C4-2B (cell line): ENCODE measurements at regions not wholly inside any gene's neighbourhood (a gene's known extent, or its start where the extent isn't known, plus 50 kb on each side); places are given as distances from the start of the nearest gene placed in this dataset.

Experiments used
- CTCF ChIP-seq: fragments of 450-650 bp; conservative IDR thresholded peaks from 2 replicates; pipeline ENCODE4 v1.5.1; 2017; ENCODE audit warnings: mild to moderate bottlenecking
- ZFX ChIP-seq: fragments of 450-650 bp; IDR thresholded peaks from 2 replicates; pipeline ENCODE4 v1.6.1; 2017

GRCh38 chr11:43116071-43116470 is 195.7 kb upstream of the API5 start:
- TF ChIP-seq CTCF (no peak), ZFX (no peak)
